ENCODE measurements at regions not wholly inside any gene's neighbourhood (a gene's known extent, or its start where the extent isn't known, plus 50 kb on each side); places are given as distances from the start of the nearest gene placed in this dataset.

GRCh38 chr13:57314897-57315520 is 148.0 kb downstream of the PRR20E start:
- TF ChIP-seq, protein P1, sequence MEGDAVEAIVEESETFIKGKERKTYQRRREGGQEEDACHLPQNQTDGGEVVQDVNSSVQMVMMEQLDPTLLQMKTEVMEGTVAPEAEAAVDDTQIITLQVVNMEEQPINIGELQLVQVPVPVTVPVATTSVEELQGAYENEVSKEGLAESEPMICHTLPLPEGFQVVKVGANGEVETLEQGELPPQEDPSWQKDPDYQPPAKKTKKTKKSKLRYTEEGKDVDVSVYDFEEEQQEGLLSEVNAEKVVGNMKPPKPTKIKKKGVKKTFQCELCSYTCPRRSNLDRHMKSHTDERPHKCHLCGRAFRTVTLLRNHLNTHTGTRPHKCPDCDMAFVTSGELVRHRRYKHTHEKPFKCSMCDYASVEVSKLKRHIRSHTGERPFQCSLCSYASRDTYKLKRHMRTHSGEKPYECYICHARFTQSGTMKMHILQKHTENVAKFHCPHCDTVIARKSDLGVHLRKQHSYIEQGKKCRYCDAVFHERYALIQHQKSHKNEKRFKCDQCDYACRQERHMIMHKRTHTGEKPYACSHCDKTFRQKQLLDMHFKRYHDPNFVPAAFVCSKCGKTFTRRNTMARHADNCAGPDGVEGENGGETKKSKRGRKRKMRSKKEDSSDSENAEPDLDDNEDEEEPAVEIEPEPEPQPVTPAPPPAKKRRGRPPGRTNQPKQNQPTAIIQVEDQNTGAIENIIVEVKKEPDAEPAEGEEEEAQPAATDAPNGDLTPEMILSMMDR (IDR thresholded peaks at IDR 0.05): no peak
- Histone ChIP-seq H3K9me3 (peaks cover 0 to 8% (median 0%) of the 10 kb centered on the region in 12 donors), H3K4me3 (no peak overlapping the region), H3K27me3 (no peaks in the 10 kb centered on the region), H3K27ac (no peak overlapping the region), H3K36me3 (no peaks in the 10 kb centered on the region), H3K4me1 (no peaks in the 10 kb centered on the region)
- ATAC-seq (no peak), DNase-seq (no peak)
- intact Hi-C loops (cut with DNase I): no loop called here
- 71 to 79% (median 75%) methylated on average over 6 of the region's 6 CpGs for WGBS, 4 donors

DNA sequence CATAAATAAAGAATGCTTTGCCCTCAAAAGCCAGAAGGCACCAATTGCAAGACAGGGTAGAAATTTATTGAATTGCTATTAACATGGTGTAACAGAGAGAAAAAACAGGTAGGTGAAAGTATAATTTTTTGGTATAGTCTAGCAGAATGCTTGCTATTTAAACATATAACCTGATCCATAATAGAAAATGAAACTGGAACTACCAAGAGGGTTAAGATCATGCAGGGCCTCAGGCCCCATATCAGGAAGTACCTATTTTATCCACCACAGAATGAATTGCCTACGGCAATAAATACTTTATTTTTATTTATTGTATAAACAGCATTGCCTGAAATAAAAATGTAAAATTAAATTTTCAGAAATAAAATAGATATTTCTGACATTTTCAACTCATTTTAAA is 159.5 kb downstream of the PRR20E start:
- intact Hi-C loops (cut with DNase I): no loop called here
- DNase-seq (no peak), ATAC-seq (no peak)
- Histone ChIP-seq H3K36me3 (no peaks in the 10 kb centered on the region), H3K27ac (no peak overlapping the region), H3K27me3 (no peaks in the 10 kb centered on the region), H3K9me3 (no peaks in the 10 kb centered on the region), H3K4me3 (no peak overlapping the region), H3K4me1 (no peaks in the 10 kb centered on the region)
- WGBS, 4 donors: 63 to 81% (median 75%) methylated on average over 1 of the region's 1 CpG
- TF ChIP-seq POLR2A (IDR thresholded peaks at IDR 0.05): no peak
- TF ChIP-seq, protein P1 (IDR thresholded peaks at IDR 0.05): no peak

GRCh38 chr13:57340878-57341277 is 173.9 kb downstream of the PRR20E start:
- TF ChIP-seq, protein P1 (IDR thresholded peaks at IDR 0.05): no peak
- TF ChIP-seq POLR2A (IDR thresholded peaks at IDR 0.05): no peak
- no peak for DNase-seq
- Histone ChIP-seq H3K27ac (no peak overlapping the region), H3K36me3 (no peaks in the 10 kb centered on the region), H3K4me1 (no peaks in the 10 kb centered on the region), H3K4me3 (no peak overlapping the region), H3K27me3 (no peaks in the 10 kb centered on the region), H3K9me3 (peaks cover 0 to 4% (median 0%) of the 10 kb centered on the region in 12 donors)
- ATAC-seq: no peak
- 86 to 92% (median 87%) methylated on average over 2 of the region's 2 CpGs for WGBS, 4 donors
- intact Hi-C loops (cut with DNase I): no loop called here

DNA sequence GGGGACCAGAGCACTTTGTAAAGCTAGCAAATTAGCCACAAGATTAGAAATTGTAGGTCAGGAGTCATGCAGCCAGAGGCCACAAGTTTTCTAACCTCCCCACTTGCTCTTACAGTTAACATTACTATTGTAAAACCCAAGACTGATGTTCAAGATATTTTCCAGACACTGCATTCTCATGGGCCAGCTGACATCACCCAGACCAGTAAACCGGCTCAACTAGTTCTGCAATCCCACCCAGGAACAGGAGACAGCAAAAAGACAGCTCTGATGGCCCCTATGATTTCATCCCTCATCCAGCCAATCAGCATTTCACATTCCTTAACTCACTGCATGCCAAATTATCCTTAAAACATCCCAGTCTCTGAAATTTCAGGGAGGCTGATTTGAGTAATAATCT is 178.5 kb downstream of the PRR20E start:
- Histone ChIP-seq H3K9me3 (peaks cover 0 to 4% (median 0%) of the 10 kb centered on the region in 12 donors), H3K4me3 (no peak overlapping the region), H3K27me3 (no peaks in the 10 kb centered on the region), H3K36me3 (no peaks in the 10 kb centered on the region), H3K4me1 (no peaks in the 10 kb centered on the region), H3K27ac (no peak overlapping the region)
- TF ChIP-seq, protein P1 (IDR thresholded peaks at IDR 0.05): no peak
- no peak for TF ChIP-seq POLR2A (IDR thresholded peaks at IDR 0.05)
- 37 to 52% (median 45%) methylated on average over 1 of the region's 1 CpG for WGBS, 4 donors
- intact Hi-C loops (cut with DNase I): no loop called here
- DNase-seq: no peak
- ATAC-seq: no peak
